GM23338 (cell line): ENCODE measurements at regions not wholly inside any gene's neighbourhood (a gene's known extent, or its start where the extent isn't known, plus 50 kb on each side); places are given as distances from the start of the nearest gene placed in this dataset.

Experiments
- ATAC-seq: fragments of 200-7000 bp; cut with Tn5 transposase; 3 replicates; pipeline ENCODE4 v1.9.1; 2020
- DNase-seq: peaks from one replicate; pipeline ENCODE4 v3.0.0-alpha.2; 2015; ENCODE audit warnings: low spot score
- H2AFZ ChIP-seq: fragments of 200-600 bp; sonication (generic); 2 replicates; pipeline ENCODE4 v1.8.0; 2016; ENCODE audit warnings: antibody characterized with exemption, mild to moderate bottlenecking, moderate library complexity
- H3F3A ChIP-seq: fragments of 200-600 bp; sonication (generic); replicated peaks from 2 replicates; pipeline ENCODE4 v1.8.0; 2017; ENCODE audit warnings: antibody characterized with exemption, mixed run types, low read depth
- H3K27ac ChIP-seq: fragments of 200-600 bp; sonication (generic); 2 replicates; pipeline ENCODE4 v1.6.1; 2016; ENCODE audit warnings: low read depth
- H3K27me3 ChIP-seq: fragments of 200-600 bp; sonication (generic); 2 replicates; pipeline ENCODE4 v1.8.0; 2016; ENCODE audit warnings: mild to moderate bottlenecking, mixed run types, moderate library complexity; ENCODE audit not compliant: insufficient read depth
- H3K36me3 ChIP-seq: fragments of 200-600 bp; sonication (generic); 2 replicates; pipeline ENCODE4 v1.8.0; 2016; ENCODE audit warnings: mild to moderate bottlenecking; ENCODE audit not compliant: insufficient read depth
- H3K4me1 ChIP-seq: fragments of 200-600 bp; sonication (generic); 2 replicates; pipeline ENCODE4 v1.8.0; 2016; ENCODE audit warnings: mild to moderate bottlenecking, moderate library complexity; ENCODE audit not compliant: insufficient read depth
- H3K4me2 ChIP-seq: fragments of 200-600 bp; sonication (generic); 2 replicates; pipeline ENCODE4 v1.7.1; 2017; ENCODE audit warnings: mixed run types
- H3K4me3 ChIP-seq: fragments of 200-600 bp; sonication (generic); 2 replicates; pipeline ENCODE4 v1.6.1; 2016; ENCODE audit warnings: mixed run types
- H3K79me2 ChIP-seq: fragments of 200-600 bp; sonication (generic); replicated peaks from 2 replicates; pipeline ENCODE4 v1.8.0; 2017; ENCODE audit warnings: mild to moderate bottlenecking; ENCODE audit not compliant: insufficient read depth
- H3K9me2 ChIP-seq: fragments of 200-600 bp; sonication (generic); 2 replicates; pipeline ENCODE4 v1.8.0; 2017; ENCODE audit not compliant: insufficient read depth
- H4K20me1 ChIP-seq: fragments of 200-600 bp; sonication (generic); replicated peaks from 2 replicates; pipeline ENCODE4 v1.8.0; 2017; ENCODE audit warnings: mild to moderate bottlenecking; ENCODE audit not compliant: insufficient read depth
- H3K27ac Mint-ChIP-seq: 2 replicates; pipeline ENCODE4 v1.8.0; 2020; ENCODE audit warnings: inconsistent platforms, mild to moderate bottlenecking, moderate library complexity, mixed read lengths
- H3K27me3 Mint-ChIP-seq: 3 replicates; pipeline ENCODE4 v1.8.0; 2022; ENCODE audit warnings: low read depth, mild to moderate bottlenecking, moderate library complexity, mixed read lengths, inconsistent platforms; ENCODE audit not compliant: insufficient read depth, poor library complexity
- H3K36me3 Mint-ChIP-seq: 3 replicates; pipeline ENCODE4 v1.8.0; 2021; ENCODE audit warnings: low read depth, mild to moderate bottlenecking, inconsistent platforms, moderate library complexity, mixed read lengths
- H3K4me1 Mint-ChIP-seq: 3 replicates; pipeline ENCODE4 v1.8.0; 2020; ENCODE audit warnings: mild to moderate bottlenecking, inconsistent platforms, mixed read lengths
- H3K4me3 Mint-ChIP-seq: 3 replicates; pipeline ENCODE4 v1.8.0; 2021; ENCODE audit warnings: moderate library complexity, mild to moderate bottlenecking, inconsistent platforms, mixed read lengths
- H3K9me3 Mint-ChIP-seq: 3 replicates; pipeline ENCODE4 v1.8.0; 2020; ENCODE audit warnings: moderate library complexity, mild to moderate bottlenecking, inconsistent platforms, mixed read lengths
- CTCF ChIP-seq, 2 experiments: fragments of 200-600 bp in 1 of 2; sonication (generic) in 1 of 2; conservative IDR thresholded peaks; 2 replicates each; pipeline versions ENCODE4 v1.5.1 to v1.6.1; 2016 to 2017; ENCODE audit warnings: antibody characterized with exemption in 2 of 2, low read depth in 2 of 2, mild to moderate bottlenecking in 2 of 2, moderate library complexity in 1 of 2
- EZH2 ChIP-seq: fragments of 200-600 bp; sonication (generic); IDR thresholded peaks from one replicate; pipeline ENCODE4 v1.8.0; 2017; ENCODE audit warnings: antibody characterized with exemption, mild to moderate bottlenecking, low read depth; ENCODE audit not compliant: unreplicated experiment
- REST ChIP-seq: IDR thresholded peaks from one replicate; pipeline ENCODE4 v1.6.1; 2018; ENCODE audit warnings: antibody characterized with exemption; ENCODE audit not compliant: unreplicated experiment
- STAT1 ChIP-seq: IDR thresholded peaks from one replicate; pipeline ENCODE4 v1.6.1; 2016; ENCODE audit warnings: antibody characterized with exemption; ENCODE audit not compliant: unreplicated experiment
- ZNF114 ChIP-seq: fragments of 250-450 bp; sonication (Bioruptor Pico); IDR thresholded peaks from 2 replicates; pipeline ENCODE4 v1.5.0; 2020; ENCODE audit warnings: mild to moderate bottlenecking, moderate library complexity
- ZNF331 ChIP-seq: fragments of 250-450 bp; sonication (Bioruptor Pico); IDR thresholded peaks from 2 replicates; pipeline ENCODE4 v1.5.0; 2020; ENCODE audit warnings: low read depth, mild to moderate bottlenecking, moderate library complexity
- ZNF462 ChIP-seq: fragments of 250-450 bp; sonication (Bioruptor Pico); IDR thresholded peaks from 2 replicates; pipeline ENCODE4 v1.5.0; 2020; ENCODE audit warnings: mild to moderate bottlenecking, moderate library complexity

GRCh38 chrX:42519666-42520231, 258.2 kb downstream of the PPP1R2C start:
- Histone ChIP-seq H3K4me3 (no peak overlapping the region), H3K9me2 (no peaks in the 10 kb centered on the region), H3K79me2 (no peaks in the 10 kb centered on the region), H3K4me2 (no peak overlapping the region), H4K20me1 (no peaks in the 10 kb centered on the region), H3K4me1 (no peaks in the 10 kb centered on the region), H3K27me3 (no peaks in the 10 kb centered on the region), H3K27ac (no peak overlapping the region), H3K36me3 (no peaks in the 10 kb centered on the region), H2AFZ (no peak overlapping the region), H3F3A (no peaks in the 10 kb centered on the region)
- H3K27ac Mint-ChIP-seq: no peak overlapping the region
- ATAC-seq (no peak), DNase-seq (no peak)
- H3K27me3 Mint-ChIP-seq: no peaks in the 10 kb centered on the region
- no peaks in the 10 kb centered on the region; the same call in 2 of the 3 replicates for H3K9me3 Mint-ChIP-seq
- no peaks in the 10 kb centered on the region for H3K4me1 Mint-ChIP-seq
- peak; percentile 8 to 26; a peak in 1 of 4 replicates for TF ChIP-seq CTCF (conservative IDR thresholded peaks at IDR 0.05; ENCODE audit: low read depth in 2 of 2)
- no peak for TF ChIP-seq EZH2
- H3K36me3 Mint-ChIP-seq: no peaks in the 10 kb centered on the region
- H3K4me3 Mint-ChIP-seq: no peak overlapping the region

GRCh38 chrX:42515939-42516338, 262.0 kb downstream of the PPP1R2C start:
- H3F3A ChIP-seq: no peaks in the 10 kb centered on the region
- no peak overlapping the region for H2AFZ ChIP-seq
- ATAC-seq (no peak), DNase-seq (no peak)
- H3K36me3 Mint-ChIP-seq: no peaks in the 10 kb centered on the region; the same call in 2 of the 3 replicates
- no peaks in the 10 kb centered on the region for H3K4me1 ChIP-seq
- no peaks in the 10 kb centered on the region for H4K20me1 ChIP-seq
- H3K79me2 ChIP-seq: no peaks in the 10 kb centered on the region
- no peaks in the 10 kb centered on the region for H3K27me3 Mint-ChIP-seq
- no peak overlapping the region for H3K4me3 ChIP-seq
- no peak overlapping the region for H3K27ac Mint-ChIP-seq
- no peaks in the 10 kb centered on the region for H3K36me3 ChIP-seq
- no peak overlapping the region for H3K27ac ChIP-seq
- H3K9me2 ChIP-seq: no peaks in the 10 kb centered on the region
- no peaks in the 10 kb centered on the region for H3K4me1 Mint-ChIP-seq
- no peak overlapping the region for H3K4me3 Mint-ChIP-seq
- no peak overlapping the region for H3K4me2 ChIP-seq
- H3K27me3 ChIP-seq: no peaks in the 10 kb centered on the region
- H3K9me3 Mint-ChIP-seq: peaks cover 7% of the 10 kb centered on the region; the same call in 2 of the 3 replicates
- TF ChIP-seq ZNF331 (no peak), ZNF462 (no peak), STAT1 (no peak), CTCF (conservative IDR thresholded peaks at IDR 0.05; ENCODE audit: low read depth in 2 of 2) (no peak), REST (no peak), EZH2 (no peak), ZNF114 (CRISPR knock-in tag) (no peak)
